Kidney (tissue), 13 donors: ENCODE measurements at regions not wholly inside any gene's neighbourhood (a gene's known extent, or its start where the extent isn't known, plus 50 kb on each side); places are given as distances from the start of the nearest gene placed in this dataset.

Experiments
- DNase-seq, 5 donors: peaks; one replicate each; pipeline ENCODE4 v3.0.0-alpha.2; 2013 to 2020
- FAIRE-seq: peaks from 2 replicates; lab custom pipeline; 2012; peaks lifted over from hg19 to GRCh38; lab: Jason Lieb, UNC
- H3K27ac ChIP-seq, 2 donors: one replicate each; pipeline ENCODE4 v1.7.0; 2013; ENCODE audit warnings: low read depth in 2 of 2, low read length in 2 of 2, inconsistent platforms in 1 of 2
- H3K27me3 ChIP-seq: one replicate; pipeline ENCODE4 v1.7.1; 2013; ENCODE audit warnings: low read length, inconsistent platforms; ENCODE audit not compliant: control insufficient read depth, insufficient read depth
- H3K36me3 ChIP-seq, 3 donors: one replicate each; pipeline versions ENCODE4 v1.7.0 to v1.7.1; 2013; ENCODE audit warnings: low read length in 3 of 3, control low read depth in 1 of 3, inconsistent platforms in 1 of 3; ENCODE audit not compliant: insufficient read depth in 3 of 3, control insufficient read depth in 2 of 3
- H3K4me1 ChIP-seq, 3 donors: one replicate each; pipeline versions ENCODE4 v1.7.0 to v1.7.1; 2013; ENCODE audit warnings: low read length in 3 of 3, inconsistent platforms in 1 of 3, low read depth in 1 of 3; ENCODE audit not compliant: control insufficient read depth in 2 of 3, insufficient read depth in 2 of 3
- H3K4me3 ChIP-seq, 3 donors: one replicate each; pipeline versions ENCODE4 v1.7.0 to v1.8.1; 2013; ENCODE audit warnings: low read length in 3 of 3, control low read depth in 1 of 3, inconsistent platforms in 1 of 3
- H3K9ac ChIP-seq, 3 donors: one replicate each; pipeline versions ENCODE4 v1.7.0 to v1.7.1; 2013; ENCODE audit warnings: low read length in 3 of 3, control low read depth in 1 of 3, inconsistent platforms in 1 of 3
- H3K9me3 ChIP-seq, 3 donors: one replicate each; pipeline versions ENCODE4 v1.7.0 to v1.7.1; 2013; ENCODE audit warnings: low read length in 3 of 3, control low read depth in 1 of 3, inconsistent platforms in 1 of 3; ENCODE audit not compliant: control insufficient read depth in 2 of 3, insufficient read depth in 1 of 3
- CTCF ChIP-seq: IDR thresholded peaks from 3 replicates; pipeline ENCODE4 v1.5.1; 2012; ENCODE audit warnings: mild to moderate bottlenecking, moderate library complexity, borderline replicate concordance; ENCODE audit not compliant: insufficient read depth; ENCODE audit errors: extremely low read depth
- intact Hi-C: fragments of 100-400 bp; cut with DNase I; formaldehyde crosslinking; loops from one replicate; pipeline ENCODE4 v1.11.1; 2022
- donor health status: control.
- donor health status: control.
- donor health status: control.
- donor health status: control.
- donor health status: control.
- donor health status: DM: yes; HTN: yes; CAD: no.
- donor health status: Normal renal cell carcinoma (clear cell type).

DNA sequence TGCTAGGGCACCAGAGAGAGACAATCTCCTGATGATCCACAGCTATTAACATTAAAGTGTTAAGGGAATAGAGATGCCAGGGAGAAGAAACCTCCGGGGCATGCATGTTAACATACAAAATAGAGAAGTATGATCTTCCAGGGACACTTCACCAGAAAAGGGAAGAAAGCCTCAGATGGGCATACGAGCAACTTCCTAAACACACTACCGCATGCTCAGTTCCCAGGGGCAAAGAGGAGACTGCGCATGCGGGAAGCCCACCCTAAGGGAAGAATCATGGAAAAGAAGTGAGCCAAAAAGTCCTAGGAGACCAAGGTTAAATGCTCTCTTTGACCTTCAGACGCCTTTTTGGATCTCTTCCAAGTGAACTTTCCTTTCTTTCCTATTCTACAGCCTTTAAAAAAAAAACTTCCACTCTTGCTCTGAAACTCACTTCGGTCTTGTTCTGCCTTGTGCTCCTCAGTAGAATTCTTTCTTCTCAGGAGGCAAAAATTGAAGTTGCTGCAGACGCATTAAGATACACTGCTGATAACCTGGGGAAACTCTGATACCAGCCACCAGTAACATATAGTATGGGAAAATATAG lies 1211.3 kb downstream of the REEP3 start:
- H3K36me3 ChIP-seq, result no peaks in the 10 kb centered on the region
- H3K9ac ChIP-seq, result no peak overlapping the region
- no peak for TF ChIP-seq CTCF
- H3K27me3 ChIP-seq, result no peaks in the 10 kb centered on the region
- peaks cover 0 to 4% (median 0%) of the 10 kb centered on the region in 3 donors for H3K4me1 ChIP-seq
- no peaks in the 10 kb centered on the region for H3K9me3 ChIP-seq
- no peak overlapping the region for H3K27ac ChIP-seq
- FAIRE-seq, result no peak
- no peak overlapping the region for H3K4me3 ChIP-seq
- DNase-seq, result peak in 1 of 5 donors; percentile 2
- intact Hi-C loops, result no loop called here

DNA sequence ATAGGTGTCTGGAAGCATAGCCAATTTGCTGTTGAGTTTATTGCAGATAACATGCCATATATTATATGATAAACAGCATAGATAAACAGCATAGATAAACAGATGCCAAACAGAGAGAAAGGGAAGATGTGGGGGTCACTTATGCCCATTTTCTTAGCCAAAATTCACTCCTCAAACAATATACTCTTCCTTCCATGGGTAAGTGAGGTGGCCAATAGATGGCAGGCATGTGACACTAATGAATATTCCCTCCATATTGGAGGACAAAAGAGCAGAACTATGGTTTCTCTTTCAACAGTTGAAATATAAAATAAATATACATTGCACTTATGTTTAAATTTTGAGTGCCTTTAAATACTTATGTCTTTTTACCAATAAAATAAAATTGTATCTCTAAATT lies 1212.8 kb downstream of the REEP3 start:
- DNase-seq (peak in 2 of 5 donors; percentile 31 to 45), FAIRE-seq (no peak)
- H3K36me3 ChIP-seq, result no peaks in the 10 kb centered on the region
- no peak overlapping the region for H3K27ac ChIP-seq
- TF ChIP-seq CTCF, result peak; percentile 43
- no peak overlapping the region for H3K9ac ChIP-seq
- H3K27me3 ChIP-seq, result no peaks in the 10 kb centered on the region
- no peaks in the 10 kb centered on the region for H3K9me3 ChIP-seq
- intact Hi-C loops, result no loop called here
- peaks cover 0 to 4% (median 0%) of the 10 kb centered on the region in 3 donors for H3K4me1 ChIP-seq
- H3K4me3 ChIP-seq, result no peak overlapping the region

DNA sequence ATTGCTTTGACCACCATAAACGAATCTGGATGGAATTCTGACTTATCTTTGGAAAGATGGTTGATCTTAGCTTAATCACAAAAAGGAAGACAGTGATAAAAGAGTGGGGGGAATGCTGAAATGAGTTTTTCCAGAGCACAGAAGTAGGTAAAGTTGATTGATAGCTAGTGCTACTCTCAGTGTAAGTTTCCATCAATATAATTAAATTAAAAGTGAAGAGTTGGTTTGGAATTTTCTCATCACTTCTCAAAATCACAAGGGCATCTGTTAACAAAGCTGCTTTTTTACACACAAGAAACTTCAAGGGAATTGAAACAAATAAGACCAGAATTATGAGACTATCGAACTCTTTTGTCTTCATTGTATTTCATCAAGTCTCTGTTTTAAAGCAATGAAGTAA lies 1217.3 kb downstream of the REEP3 start:
- Histone ChIP-seq H3K9ac (no peak overlapping the region), H3K9me3 (no peaks in the 10 kb centered on the region), H3K27me3 (no peaks in the 10 kb centered on the region), H3K36me3 (no peaks in the 10 kb centered on the region), H3K27ac (no peak overlapping the region), H3K4me3 (no peak overlapping the region), H3K4me1 (no peaks in the 10 kb centered on the region)
- intact Hi-C loops, result no loop called here
- FAIRE-seq (no peak), DNase-seq (no peak)
- no peak for TF ChIP-seq CTCF

- DNase-seq (no peak), FAIRE-seq (no peak)
- intact Hi-C loops, result no loop called here
- Histone ChIP-seq H3K4me3 (no peak overlapping the region), H3K9ac (no peak overlapping the region), H3K4me1 (no peaks in the 10 kb centered on the region), H3K9me3 (no peaks in the 10 kb centered on the region), H3K27me3 (no peaks in the 10 kb centered on the region), H3K27ac (no peak overlapping the region), H3K36me3 (no peaks in the 10 kb centered on the region)
- TF ChIP-seq CTCF, result no peak
Observed at GRCh38 chr10:64745565-64745964, 1224.4 kb downstream of the REEP3 start.
